Transverse colon (tissue), 4 donors: ENCODE measurements at regions not wholly inside any gene's neighbourhood (a gene's known extent, or its start where the extent isn't known, plus 50 kb on each side); places are given as distances from the start of the nearest gene placed in this dataset.
A peak's percentile ranks its signal among the peaks of the same experiment; 100 is the strongest.

Experiments used
- DNase-seq: peaks from one replicate; pipeline ENCODE4 v3.0.0-alpha.2; 2019
- H3K27ac ChIP-seq, 4 donors: fragments of 200-600 bp; sonication (generic); 2 replicates each; pipeline ENCODE4 v1.5.1; 2016 to 2018; ENCODE audit warnings: inconsistent platforms in 4 of 4
- H3K27me3 ChIP-seq: fragments of 200-600 bp; sonication (generic); 2 replicates; pipeline ENCODE4 v1.5.1; 2017; ENCODE audit warnings: inconsistent platforms
- H3K36me3 ChIP-seq, 4 donors: fragments of 200-600 bp; sonication (generic); 2 replicates each; pipeline ENCODE4 v1.5.1; 2017 to 2019; ENCODE audit warnings: inconsistent platforms in 4 of 4
- H3K4me1 ChIP-seq, 4 donors: fragments of 200-600 bp; sonication (generic); 2 replicates each; pipeline ENCODE4 v1.5.1; 2017 to 2020; ENCODE audit warnings: inconsistent platforms in 4 of 4
- H3K4me3 ChIP-seq, 4 donors: fragments of 200-600 bp; sonication (generic); 1 replicate in 1 of 4; 2 replicates in 3 of 4; pipeline versions ENCODE4 v1.5.1 to v1.6.1; 2017 to 2019; ENCODE audit warnings: inconsistent platforms in 4 of 4
- H3K9me3 ChIP-seq, 2 donors: fragments of 200-600 bp; sonication (generic); 2 replicates each; pipeline ENCODE4 v1.5.1; 2017 to 2019; ENCODE audit warnings: inconsistent platforms in 2 of 2
- EP300 ChIP-seq: sonication (generic); formaldehyde crosslinking; IDR thresholded peaks from one replicate; pipeline ENCODE4 v1.6.1; 2017; ENCODE audit warnings: antibody characterized with exemption, low read depth
- POLR2A ChIP-seq: fragments of 450-650 bp; IDR thresholded peaks from one replicate; pipeline ENCODE4 v1.6.1; 2016; ENCODE audit warnings: antibody characterized with exemption, mild to moderate bottlenecking, moderate library complexity
- POLR2AphosphoS5 ChIP-seq, 3 donors: sonication (generic); formaldehyde crosslinking; IDR thresholded peaks; one replicate each; pipeline ENCODE4 v1.6.1; 2016; ENCODE audit warnings: antibody characterized with exemption in 3 of 3
- WGBS, 2 donors: methylation state at CpG; one replicate each; pipeline ENCODE4 v1.1.5; 2018; ENCODE audit warnings: low coverage in 1 of 2; 5-methylcytosine and 5-hydroxymethylcytosine counted together
- in situ Hi-C, 4 donors: fragments of 200-750 bp; cut with MboI; loops; one replicate each; pipeline versions ENCODE4 v1.15.0 to v1.15.1; 2017; ENCODE audit warnings: low sequenced_read_pairs in 3 of 4, low pct_ligation_motif_present in 1 of 4, low pct_unique_long_range_greater_than_20kb in 1 of 4
- intact Hi-C: fragments of 100-400 bp; cut with DNase I; formaldehyde crosslinking; loops from one replicate; pipeline ENCODE4 v1.15.1; 2023; ENCODE audit warnings: low total_unique reads
- TF ChIP-seq, protein P1 (sequence below), 5 experiments: fragments of 200-600 bp in 3 of 5; fragments of 450-650 bp in 2 of 5; sonication (generic) in 3 of 5; IDR thresholded peaks; 1 replicate in 2 of 5; 2 replicates in 3 of 5; pipeline ENCODE4 v1.5.1; 2016 to 2017; ENCODE audit warnings: antibody characterized with exemption in 5 of 5, inconsistent platforms in 3 of 5, mild to moderate bottlenecking in 2 of 5, moderate library complexity in 1 of 5

DNA sequence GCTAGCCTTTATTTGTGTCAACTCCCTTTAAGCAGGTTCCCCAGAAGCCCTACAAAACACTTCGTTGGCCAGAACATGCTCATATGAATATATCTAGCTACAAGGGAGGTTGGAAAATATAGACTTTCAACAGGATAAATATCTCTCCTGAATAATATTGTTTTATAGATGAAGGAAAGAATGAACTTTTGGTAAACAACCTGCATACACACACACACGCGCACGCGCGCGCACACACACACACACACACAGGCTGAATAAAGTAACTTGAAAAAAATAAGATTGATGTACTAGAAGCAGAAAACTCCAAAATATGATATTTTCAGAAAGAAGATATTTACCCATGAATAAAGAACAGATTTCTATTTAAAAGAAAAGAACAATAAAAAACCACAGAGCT, 72.4 kb upstream of the GADL1 start:
- intact Hi-C loops (no loop called here), in situ Hi-C loops (no loop called here)
- H3K4me1 ChIP-seq, result no peaks in the 10 kb centered on the region
- peaks cover 6% of the 10 kb centered on the region for H3K27me3 ChIP-seq
- H3K27ac ChIP-seq, result no peak overlapping the region
- no peak overlapping the region for H3K4me3 ChIP-seq
- WGBS, 2 donors, result 52 to 96% methylated on average over 7 of the region's 7 CpGs
- no peaks in the 10 kb centered on the region for H3K36me3 ChIP-seq
- DNase-seq, result no peak
- H3K9me3 ChIP-seq, result no peaks in the 10 kb centered on the region
- TF ChIP-seq POLR2A, result no peak
- TF ChIP-seq, protein P1, sequence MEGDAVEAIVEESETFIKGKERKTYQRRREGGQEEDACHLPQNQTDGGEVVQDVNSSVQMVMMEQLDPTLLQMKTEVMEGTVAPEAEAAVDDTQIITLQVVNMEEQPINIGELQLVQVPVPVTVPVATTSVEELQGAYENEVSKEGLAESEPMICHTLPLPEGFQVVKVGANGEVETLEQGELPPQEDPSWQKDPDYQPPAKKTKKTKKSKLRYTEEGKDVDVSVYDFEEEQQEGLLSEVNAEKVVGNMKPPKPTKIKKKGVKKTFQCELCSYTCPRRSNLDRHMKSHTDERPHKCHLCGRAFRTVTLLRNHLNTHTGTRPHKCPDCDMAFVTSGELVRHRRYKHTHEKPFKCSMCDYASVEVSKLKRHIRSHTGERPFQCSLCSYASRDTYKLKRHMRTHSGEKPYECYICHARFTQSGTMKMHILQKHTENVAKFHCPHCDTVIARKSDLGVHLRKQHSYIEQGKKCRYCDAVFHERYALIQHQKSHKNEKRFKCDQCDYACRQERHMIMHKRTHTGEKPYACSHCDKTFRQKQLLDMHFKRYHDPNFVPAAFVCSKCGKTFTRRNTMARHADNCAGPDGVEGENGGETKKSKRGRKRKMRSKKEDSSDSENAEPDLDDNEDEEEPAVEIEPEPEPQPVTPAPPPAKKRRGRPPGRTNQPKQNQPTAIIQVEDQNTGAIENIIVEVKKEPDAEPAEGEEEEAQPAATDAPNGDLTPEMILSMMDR (IDR thresholded peaks at IDR 0.05), result no peak
- no peak for TF ChIP-seq EP300
- TF ChIP-seq POLR2AphosphoS5 (IDR thresholded peaks at IDR 0.05), result no peak

DNA sequence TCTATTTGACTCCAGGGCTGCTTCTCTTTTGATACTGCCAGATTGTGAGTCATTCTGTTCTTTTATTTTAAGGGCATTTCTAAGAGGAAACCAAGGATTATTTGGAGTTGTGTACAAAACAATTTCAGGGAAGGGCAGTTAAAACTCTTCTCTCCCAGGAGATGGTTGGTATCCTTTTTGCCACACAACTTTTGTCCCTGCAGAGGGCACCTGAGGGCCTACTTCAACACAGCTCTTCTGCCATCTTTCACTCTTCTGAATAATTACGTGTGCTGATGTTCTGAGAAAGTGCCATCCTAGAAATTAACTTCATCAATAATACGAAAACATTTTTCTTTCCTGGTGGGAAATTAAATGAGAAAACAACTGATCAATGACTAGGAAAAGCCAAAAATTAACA, 75.7 kb upstream of the GADL1 start:
- no peak overlapping the region for H3K4me3 ChIP-seq
- no peaks in the 10 kb centered on the region for H3K36me3 ChIP-seq
- H3K27me3 ChIP-seq, result peaks cover 4% of the 10 kb centered on the region
- 18 to 65% methylated on average over 2 of the region's 2 CpGs for WGBS, 2 donors
- in situ Hi-C loops, result no loop called here
- no peak for DNase-seq
- H3K9me3 ChIP-seq, result no peaks in the 10 kb centered on the region
- TF ChIP-seq, protein P1 (IDR thresholded peaks at IDR 0.05), result peak in 1 of 5 experiments; percentile 22
- TF ChIP-seq EP300 (no peak), POLR2AphosphoS5 (IDR thresholded peaks at IDR 0.05) (no peak)
- H3K27ac ChIP-seq, result no peak overlapping the region
- intact Hi-C loops, result no loop called here
- no peaks in the 10 kb centered on the region for H3K4me1 ChIP-seq

DNA sequence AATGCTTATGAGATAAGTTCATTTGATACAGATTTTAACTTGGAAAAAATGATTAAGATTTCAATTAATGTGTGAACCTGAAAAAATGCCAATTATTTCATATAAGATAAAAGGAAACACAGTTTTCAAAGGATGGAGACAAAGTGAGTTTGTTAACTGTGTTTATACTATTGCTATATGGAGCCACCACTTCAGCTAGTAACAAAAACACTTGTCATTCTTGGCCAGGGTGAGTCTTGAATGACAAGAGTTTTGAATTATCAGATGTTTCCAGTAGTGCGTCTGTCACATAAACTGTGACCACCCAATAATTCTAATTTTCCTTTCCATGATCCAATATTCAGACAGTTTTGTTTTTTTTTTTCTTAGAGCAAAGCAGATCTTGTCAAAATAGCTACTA, 78.0 kb upstream of the GADL1 start:
- intact Hi-C loops (no loop called here), in situ Hi-C loops (no loop called here)
- Histone ChIP-seq H3K4me1 (no peaks in the 10 kb centered on the region), H3K9me3 (no peaks in the 10 kb centered on the region), H3K4me3 (no peak overlapping the region), H3K27me3 (no peaks in the 10 kb centered on the region), H3K36me3 (no peaks in the 10 kb centered on the region), H3K27ac (no peak overlapping the region)
- DNase-seq, result no peak
- WGBS, 2 donors, result 84 to 100% methylated on average over 1 of the region's 1 CpG
- TF ChIP-seq POLR2AphosphoS5 (IDR thresholded peaks at IDR 0.05) (no peak), EP300 (no peak), POLR2A (no peak)
- TF ChIP-seq, protein P1 (IDR thresholded peaks at IDR 0.05), result no peak

DNA sequence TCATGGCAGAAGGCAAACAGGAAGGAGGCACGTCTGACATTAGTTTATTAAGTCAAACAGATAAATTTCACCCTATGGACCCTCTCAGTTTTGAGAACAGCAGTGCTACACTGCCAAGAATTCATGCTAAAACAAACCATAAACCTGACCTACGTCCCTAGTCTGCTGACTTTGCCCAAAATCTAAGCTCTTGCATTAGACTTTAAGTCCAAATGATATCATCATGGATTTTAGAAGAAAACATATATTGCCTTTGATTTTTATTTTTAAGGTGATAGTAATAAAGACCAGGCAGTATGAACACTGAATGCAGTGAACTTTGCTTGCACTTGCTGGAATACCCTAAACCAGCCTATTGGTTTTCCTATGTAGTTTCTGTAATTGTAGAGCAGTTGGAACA, 79.6 kb upstream of the GADL1 start:
- H3K27me3 ChIP-seq, result no peaks in the 10 kb centered on the region
- no peaks in the 10 kb centered on the region for H3K36me3 ChIP-seq
- 57 to 67% methylated on average over 1 to 2 of the region's 2 CpGs for WGBS, 2 donors
- intact Hi-C loops, result no loop called here
- in situ Hi-C loops, result no loop called here
- H3K4me1 ChIP-seq, result no peaks in the 10 kb centered on the region
- H3K9me3 ChIP-seq, result no peaks in the 10 kb centered on the region
- H3K4me3 ChIP-seq, result no peak overlapping the region
- DNase-seq, result no peak
- no peak for TF ChIP-seq POLR2A
- TF ChIP-seq EP300, result no peak
- TF ChIP-seq POLR2AphosphoS5 (IDR thresholded peaks at IDR 0.05), result no peak
- TF ChIP-seq, protein P1 (IDR thresholded peaks at IDR 0.05), result no peak
- H3K27ac ChIP-seq, result no peak overlapping the region
